ENCODE measurements at regions not wholly inside any gene's neighbourhood (a gene's known extent, or its start where the extent isn't known, plus 50 kb on each side); places are given as distances from the start of the nearest gene placed in this dataset.
"Not testable (repeated sequence)": the region's sequence is repeated elsewhere in the genome, so short reads cannot be mapped to it uniquely, and the experiment has no call there.

- 80 to 90% (median 87%) methylated on average over 1 of the region's 1 CpG for WGBS, 4 donors
These were observed 920.5 kb downstream of the SLITRK1 start for GRCh38 chr13:82961757-82962156.

GRCh38 chr13:82952336-82952735 lies 929.9 kb downstream of the SLITRK1 start:
- H3K36me3 ChIP-seq (replicated peaks in 1 of 2); intact Hi-C loops (cut with DNase I); H3K27ac ChIP-seq; H3K4me1 ChIP-seq (replicated peaks in 1 of 2); H3K4me3 ChIP-seq; DNase-seq; H3K27me3 ChIP-seq; H3K9me3 ChIP-seq (replicated peaks in 1 of 3): not testable (repeated sequence)
- 65 to 78% (median 75%) methylated on average over 4 to 6 of the region's 6 CpGs for WGBS, 4 donors

More at GRCh38 chr13:82961757-82962156, 920.5 kb downstream of the SLITRK1 start:
- no peak overlapping the region for H3K4me3 ChIP-seq
- H3K27ac ChIP-seq, result no peak overlapping the region
- TF ChIP-seq POLR2A (IDR thresholded peaks at IDR 0.05), result no peak
- TF ChIP-seq, protein P1, sequence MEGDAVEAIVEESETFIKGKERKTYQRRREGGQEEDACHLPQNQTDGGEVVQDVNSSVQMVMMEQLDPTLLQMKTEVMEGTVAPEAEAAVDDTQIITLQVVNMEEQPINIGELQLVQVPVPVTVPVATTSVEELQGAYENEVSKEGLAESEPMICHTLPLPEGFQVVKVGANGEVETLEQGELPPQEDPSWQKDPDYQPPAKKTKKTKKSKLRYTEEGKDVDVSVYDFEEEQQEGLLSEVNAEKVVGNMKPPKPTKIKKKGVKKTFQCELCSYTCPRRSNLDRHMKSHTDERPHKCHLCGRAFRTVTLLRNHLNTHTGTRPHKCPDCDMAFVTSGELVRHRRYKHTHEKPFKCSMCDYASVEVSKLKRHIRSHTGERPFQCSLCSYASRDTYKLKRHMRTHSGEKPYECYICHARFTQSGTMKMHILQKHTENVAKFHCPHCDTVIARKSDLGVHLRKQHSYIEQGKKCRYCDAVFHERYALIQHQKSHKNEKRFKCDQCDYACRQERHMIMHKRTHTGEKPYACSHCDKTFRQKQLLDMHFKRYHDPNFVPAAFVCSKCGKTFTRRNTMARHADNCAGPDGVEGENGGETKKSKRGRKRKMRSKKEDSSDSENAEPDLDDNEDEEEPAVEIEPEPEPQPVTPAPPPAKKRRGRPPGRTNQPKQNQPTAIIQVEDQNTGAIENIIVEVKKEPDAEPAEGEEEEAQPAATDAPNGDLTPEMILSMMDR (IDR thresholded peaks at IDR 0.05), result no peak
- H3K27me3 ChIP-seq, result no peaks in the 10 kb centered on the region
- H3K36me3 ChIP-seq (replicated peaks in 1 of 2), result no peaks in the 10 kb centered on the region
- H3K9me3 ChIP-seq (replicated peaks in 1 of 3), result no peaks in the 10 kb centered on the region
- intact Hi-C loops (cut with DNase I), result no loop called here
- H3K4me1 ChIP-seq (replicated peaks in 1 of 2), result no peaks in the 10 kb centered on the region
- DNase-seq, result no peak

DNA sequence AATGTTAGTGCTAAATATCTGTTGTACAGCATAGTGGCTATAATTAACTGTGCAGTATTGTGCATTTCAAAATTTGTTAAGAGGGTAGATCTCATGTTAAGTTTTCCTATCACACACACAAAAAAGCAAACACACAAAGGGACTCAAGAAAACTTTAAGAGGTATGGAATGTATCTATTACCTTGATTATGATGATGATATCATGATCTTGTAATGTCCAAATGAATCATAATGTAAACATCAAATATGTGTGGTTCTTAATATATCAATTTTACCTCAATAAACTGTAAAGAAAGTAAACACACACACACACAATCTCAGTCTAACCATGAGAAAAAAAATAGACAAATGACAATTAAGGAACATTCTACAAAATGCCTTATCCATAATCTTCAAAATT lies 934.6 kb downstream of the SLITRK1 start:
- no peaks in the 10 kb centered on the region for H3K4me1 ChIP-seq (replicated peaks in 1 of 2)
- no peaks in the 10 kb centered on the region for H3K36me3 ChIP-seq (replicated peaks in 1 of 2)
- H3K27me3 ChIP-seq, result no peaks in the 10 kb centered on the region
- no peak for TF ChIP-seq POLR2A (IDR thresholded peaks at IDR 0.05)
- TF ChIP-seq, protein P1 (IDR thresholded peaks at IDR 0.05), result no peak
- no peak overlapping the region for H3K27ac ChIP-seq
- no peak overlapping the region for H3K4me3 ChIP-seq
- intact Hi-C loops (cut with DNase I), result no loop called here
- no peak for DNase-seq
- no peaks in the 10 kb centered on the region for H3K9me3 ChIP-seq (replicated peaks in 1 of 3)

DNA sequence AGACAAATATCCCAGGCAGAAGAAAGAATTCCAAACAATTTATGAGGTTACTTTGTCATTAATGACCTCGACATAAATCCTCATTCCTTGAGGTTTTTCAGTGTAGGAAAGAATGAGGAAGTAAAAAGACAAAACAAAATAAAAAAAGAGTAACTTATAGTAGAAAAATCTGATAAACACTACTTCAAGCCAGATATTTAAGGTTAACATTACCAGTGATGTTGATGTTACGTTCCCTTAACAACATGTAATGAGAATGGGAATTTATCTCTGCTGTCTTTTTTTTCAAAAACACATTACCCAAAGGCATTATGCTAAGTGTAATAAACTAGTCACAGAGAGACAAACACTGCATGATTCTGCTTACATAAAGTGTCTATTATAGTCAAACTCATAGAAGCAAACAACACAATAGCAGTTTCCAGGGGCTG lies 935.1 kb downstream of the SLITRK1 start:
- TF ChIP-seq POLR2A (IDR thresholded peaks at IDR 0.05), result no peak
- TF ChIP-seq, protein P1 (IDR thresholded peaks at IDR 0.05), result no peak
- no peak overlapping the region for H3K4me3 ChIP-seq
- H3K27me3 ChIP-seq, result no peaks in the 10 kb centered on the region
- H3K36me3 ChIP-seq (replicated peaks in 1 of 2), result no peaks in the 10 kb centered on the region
- 56 to 63% (median 60%) methylated on average over 2 of the region's 2 CpGs for WGBS, 4 donors
- no peak overlapping the region for H3K27ac ChIP-seq
- intact Hi-C loops (cut with DNase I), result no loop called here
- no peaks in the 10 kb centered on the region for H3K4me1 ChIP-seq (replicated peaks in 1 of 2)
- no peaks in the 10 kb centered on the region for H3K9me3 ChIP-seq (replicated peaks in 1 of 3)
- DNase-seq, result no peak

- TF ChIP-seq, protein P1 (IDR thresholded peaks at IDR 0.05), result no peak
- no peak for TF ChIP-seq POLR2A (IDR thresholded peaks at IDR 0.05)
- no peaks in the 10 kb centered on the region for H3K9me3 ChIP-seq (replicated peaks in 1 of 3)
- no peaks in the 10 kb centered on the region for H3K4me1 ChIP-seq (replicated peaks in 1 of 2)
- H3K4me3 ChIP-seq, result no peak overlapping the region
- intact Hi-C loops (cut with DNase I), result no loop called here
- WGBS, 4 donors, result 85 to 94% (median 90%) methylated on average over 6 of the region's 6 CpGs
- no peaks in the 10 kb centered on the region for H3K36me3 ChIP-seq (replicated peaks in 1 of 2)
- no peak for DNase-seq
- H3K27me3 ChIP-seq, result no peaks in the 10 kb centered on the region
- H3K27ac ChIP-seq, result no peak overlapping the region
These were observed 943.6 kb downstream of the SLITRK1 start for GRCh38 chr13:82938644-82939043.
